ENCODE measurements at regions not wholly inside any gene's neighbourhood (a gene's known extent, or its start where the extent isn't known, plus 50 kb on each side); places are given as distances from the start of the nearest gene placed in this dataset.
"Not testable (repeated sequence)": the region's sequence is repeated elsewhere in the genome, so short reads cannot be mapped to it uniquely, and the experiment has no call there.

- no peak for TF ChIP-seq CTCF (IDR thresholded peaks at IDR 0.05; ENCODE audit: borderline replicate concordance, extremely low read depth, insufficient read depth)
- no peak for FAIRE-seq
- H3K9me3 ChIP-seq (ENCODE audit: control insufficient read depth in 2 of 3, insufficient read depth in 1 of 3, low read length in 3 of 3) = no peaks in the 10 kb centered on the region
- peaks cover 4 to 33% (median 18%) of the 10 kb centered on the region in 3 donors for H3K4me1 ChIP-seq (ENCODE audit: control insufficient read depth in 2 of 3, insufficient read depth in 2 of 3, low read depth in 1 of 3, low read length in 3 of 3)
- peak in 1 of 5 donors; percentile 64 for DNase-seq
- H3K36me3 ChIP-seq (ENCODE audit: control insufficient read depth in 2 of 3, insufficient read depth in 3 of 3, low read length in 3 of 3) = no peaks in the 10 kb centered on the region
- no peak overlapping the region for H3K9ac ChIP-seq (ENCODE audit: low read length in 3 of 3)
- no peaks in the 10 kb centered on the region for H3K27me3 ChIP-seq (ENCODE audit: control insufficient read depth, insufficient read depth, low read length)
- no peak overlapping the region for H3K4me3 ChIP-seq (ENCODE audit: low read length in 3 of 3)
- intact Hi-C loops (cut with DNase I) = no loop called here
- H3K27ac ChIP-seq (ENCODE audit: low read depth in 2 of 2, low read length in 2 of 2) = peak overlapping the region; percentile 49 to 66
Measured at GRCh38 chr13:44853641-44854040, 135.6 kb downstream of the NUFIP1 start.

GRCh38 chr13:44848920-44849676 lies 140.2 kb downstream of the NUFIP1 start:
- TF ChIP-seq CTCF (IDR thresholded peaks at IDR 0.05; ENCODE audit: borderline replicate concordance, extremely low read depth, insufficient read depth) = no peak
- peak overlapping the region; percentile 69 to 86 for H3K27ac ChIP-seq (ENCODE audit: low read depth in 2 of 2, low read length in 2 of 2)
- peaks cover 4 to 29% (median 16%) of the 10 kb centered on the region in 3 donors for H3K4me1 ChIP-seq (ENCODE audit: control insufficient read depth in 2 of 3, insufficient read depth in 2 of 3, low read depth in 1 of 3, low read length in 3 of 3)
- DNase-seq (peak in 4 of 5 donors; percentile 65 to 82 (median 79)), FAIRE-seq (peak; percentile 6)
- H3K27me3 ChIP-seq (ENCODE audit: control insufficient read depth, insufficient read depth, low read length) = no peaks in the 10 kb centered on the region
- H3K9me3 ChIP-seq (ENCODE audit: control insufficient read depth in 2 of 3, insufficient read depth in 1 of 3, low read length in 3 of 3) = no peaks in the 10 kb centered on the region
- H3K9ac ChIP-seq (ENCODE audit: low read length in 3 of 3) = no peak overlapping the region
- no peak overlapping the region for H3K4me3 ChIP-seq (ENCODE audit: low read length in 3 of 3)
- intact Hi-C loops (cut with DNase I) = no loop called here
- no peaks in the 10 kb centered on the region for H3K36me3 ChIP-seq (ENCODE audit: control insufficient read depth in 2 of 3, insufficient read depth in 3 of 3, low read length in 3 of 3)

- intact Hi-C loops (cut with DNase I); H3K36me3 ChIP-seq (ENCODE audit: control insufficient read depth in 2 of 3, insufficient read depth in 3 of 3, low read length in 3 of 3); H3K27me3 ChIP-seq (ENCODE audit: control insufficient read depth, insufficient read depth, low read length); DNase-seq; H3K4me3 ChIP-seq (ENCODE audit: low read length in 3 of 3); H3K27ac ChIP-seq (ENCODE audit: low read depth in 2 of 2, low read length in 2 of 2); H3K9me3 ChIP-seq (ENCODE audit: control insufficient read depth in 2 of 3, insufficient read depth in 1 of 3, low read length in 3 of 3); H3K9ac ChIP-seq (ENCODE audit: low read length in 3 of 3); FAIRE-seq: not testable (repeated sequence)
- peaks cover 4 to 14% (median 8%) of the 10 kb centered on the region in 3 donors for H3K4me1 ChIP-seq (ENCODE audit: control insufficient read depth in 2 of 3, insufficient read depth in 2 of 3, low read depth in 1 of 3, low read length in 3 of 3)
Measured at GRCh38 chr13:44845281-44846058, 143.8 kb downstream of the NUFIP1 start.

- H3K9me3 ChIP-seq (ENCODE audit: control insufficient read depth in 2 of 3, insufficient read depth in 1 of 3, low read length in 3 of 3) = no peaks in the 10 kb centered on the region
- TF ChIP-seq CTCF (IDR thresholded peaks at IDR 0.05; ENCODE audit: borderline replicate concordance, extremely low read depth, insufficient read depth) = no peak
- no peak overlapping the region for H3K9ac ChIP-seq (ENCODE audit: low read length in 3 of 3)
- intact Hi-C loops (cut with DNase I) = no loop called here
- no peaks in the 10 kb centered on the region for H3K36me3 ChIP-seq (ENCODE audit: control insufficient read depth in 2 of 3, insufficient read depth in 3 of 3, low read length in 3 of 3)
- H3K4me3 ChIP-seq (ENCODE audit: low read length in 3 of 3) = no peak overlapping the region
- H3K27me3 ChIP-seq (ENCODE audit: control insufficient read depth, insufficient read depth, low read length) = no peaks in the 10 kb centered on the region
- H3K4me1 ChIP-seq (ENCODE audit: control insufficient read depth in 2 of 3, insufficient read depth in 2 of 3, low read depth in 1 of 3, low read length in 3 of 3) = peaks cover 1 to 7% (median 4%) of the 10 kb centered on the region in 3 donors
- no peak overlapping the region for H3K27ac ChIP-seq (ENCODE audit: low read depth in 2 of 2, low read length in 2 of 2)
- DNase-seq (no peak), FAIRE-seq (no peak)
Measured at GRCh38 chr13:44844786-44845185, 144.5 kb downstream of the NUFIP1 start.

Data from kidney (tissue), 13 donors.